PC-3 (cell line): ENCODE measurements at regions not wholly inside any gene's neighbourhood (a gene's known extent, or its start where the extent isn't known, plus 50 kb on each side); places are given as distances from the start of the nearest gene placed in this dataset.

ENCODE experiments used
- ATAC-seq: fragments of 200-7000 bp; cut with Tn5 transposase; 2 replicates; pipeline ENCODE4 v1.9.1; 2020; ENCODE audit warnings: mild to moderate bottlenecking, moderate library complexity
- BruUV-seq: library from RNA; stranded (reverse); fragments of 400-500 nt; replicated peaks from 2 replicates; lab custom pipeline; 2021; lab: Mats Ljungman, UMichigan
- CTCF ChIA-PET: fragments of 300-600 bp; sonication (Branson Sonifier 250); formaldehyde crosslinking; loops from one replicate; lab custom pipeline; 2022; ENCODE audit warnings: antibody characterized with exemption; lab: Charles Lee
- POLR2A ChIA-PET: fragments of 300-600 bp; sonication (Branson Sonifier 250); formaldehyde crosslinking; loops from one replicate; lab custom pipeline; 2022; ENCODE audit warnings: antibody characterized with exemption; ENCODE audit not compliant: unreplicated experiment; lab: Charles Lee
- DNase-seq: peaks from one replicate; pipeline ENCODE4 v3.0.0-alpha.2; 2015
- H2AFZ ChIP-seq: fragments of 300-600 bp; sonication (generic); 2 replicates; pipeline ENCODE4 v1.6.0; 2016; ENCODE audit warnings: antibody characterized with exemption, low read length
- H3F3A ChIP-seq: fragments of 300-600 bp; sonication (generic); one replicate; pipeline ENCODE4 v1.6.0; 2017; ENCODE audit warnings: antibody characterized with exemption, low read length, control low read depth, mild to moderate bottlenecking; ENCODE audit not compliant: unreplicated experiment
- H3K27ac ChIP-seq: fragments of 300-600 bp; sonication (generic); 2 replicates; pipeline ENCODE4 v1.5.1; 2016; ENCODE audit warnings: mild to moderate bottlenecking, low read length
- H3K27me3 ChIP-seq: fragments of 300-600 bp; sonication (generic); 2 replicates; pipeline ENCODE4 v1.6.1; 2016; ENCODE audit warnings: low read length, mixed read lengths
- H3K36me3 ChIP-seq: fragments of 300-600 bp; sonication (generic); 2 replicates; pipeline ENCODE4 v1.6.1; 2016; ENCODE audit warnings: low read depth, mixed run types, low read length, mixed read lengths
- H3K4me1 ChIP-seq: fragments of 300-600 bp; sonication (generic); 2 replicates; pipeline ENCODE4 v1.5.1; 2016; ENCODE audit warnings: low read length; ENCODE audit not compliant: insufficient read depth
- H3K4me2 ChIP-seq: fragments of 300-600 bp; sonication (generic); 2 replicates; pipeline ENCODE4 v1.6.0; 2016; ENCODE audit warnings: low read length
- H3K4me3 ChIP-seq: fragments of 300-600 bp; sonication (generic); 2 replicates; pipeline ENCODE4 v1.5.1; 2016; ENCODE audit warnings: mild to moderate bottlenecking, low read length, mixed read lengths
- H3K79me2 ChIP-seq: fragments of 300-600 bp; sonication (generic); 2 replicates; pipeline ENCODE4 v1.6.1; 2017; ENCODE audit warnings: low read length, mixed read lengths
- H3K9ac ChIP-seq: fragments of 300-600 bp; sonication (generic); 2 replicates; pipeline ENCODE4 v1.6.0; 2016; ENCODE audit warnings: mild to moderate bottlenecking, low read length
- H3K9me2 ChIP-seq: fragments of 300-600 bp; sonication (generic); replicated peaks from 2 replicates; pipeline ENCODE4 v1.6.1; 2016; ENCODE audit warnings: mixed run types, low read length, mixed read lengths
- H3K9me3 ChIP-seq: fragments of 300-600 bp; sonication (generic); 2 replicates; pipeline ENCODE4 v1.6.1; 2016; ENCODE audit warnings: low read length, mixed read lengths
- H4K20me1 ChIP-seq: fragments of 300-600 bp; sonication (generic); 2 replicates; pipeline ENCODE4 v1.6.1; 2016; ENCODE audit warnings: low read length, mixed read lengths
- CTCF ChIP-seq: fragments of 300-600 bp; sonication (generic); conservative IDR thresholded peaks from 2 replicates; pipeline ENCODE4 v1.5.1; 2017; ENCODE audit warnings: antibody characterized with exemption, low read depth, mild to moderate bottlenecking, low read length
- EZH2 ChIP-seq: fragments of 300-600 bp; sonication (generic); IDR thresholded peaks from one replicate; pipeline ENCODE4 v1.6.1; 2017; ENCODE audit warnings: antibody characterized with exemption, mild to moderate bottlenecking, low read length; ENCODE audit not compliant: unreplicated experiment
- EZH2phosphoT487 ChIP-seq: fragments of 300-600 bp; sonication (generic); IDR thresholded peaks from 2 replicates; pipeline ENCODE4 v1.6.1; 2018; ENCODE audit warnings: mild to moderate bottlenecking, antibody characterized with exemption, low read length, borderline replicate concordance
- intact Hi-C: fragments of 100-400 bp; cut with micrococcal nuclease; formaldehyde crosslinking; loops from 2 replicates; pipeline ENCODE4 v1.9.0; 2023

DNA sequence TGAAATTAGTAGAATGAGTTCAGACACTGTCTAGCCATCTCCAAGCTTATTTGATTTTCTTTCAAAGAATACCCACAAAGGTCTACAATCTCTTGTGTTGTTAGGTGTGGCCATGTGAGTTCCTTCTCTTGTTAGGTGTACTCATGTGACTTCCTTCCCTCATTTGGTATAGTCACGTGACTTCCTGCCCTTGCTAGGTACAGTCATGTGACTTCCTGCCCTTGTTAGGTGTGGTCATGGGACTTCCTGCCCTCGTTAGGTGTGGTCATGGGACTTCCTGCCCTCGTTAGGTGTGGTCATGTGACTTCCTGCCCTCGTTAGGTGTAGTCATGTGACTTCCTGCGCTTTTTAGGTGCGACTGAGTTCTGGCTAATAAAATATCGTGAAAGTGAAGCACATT, 179.6 kb downstream of the TMX1 start:
- Histone ChIP-seq H3K4me3 (no peak overlapping the region), H3K36me3 (peaks cover 4% of the 10 kb centered on the region; the same call in 1 of the 2 replicates), H3K9me3 (no peaks in the 10 kb centered on the region), H3K27me3 (no peaks in the 10 kb centered on the region), H3K4me2 (no peak overlapping the region), H3K9me2 (no peaks in the 10 kb centered on the region), H3K79me2 (no peaks in the 10 kb centered on the region), H3F3A (no peaks in the 10 kb centered on the region), H4K20me1 (no peaks in the 10 kb centered on the region), H3K9ac (no peak overlapping the region), H2AFZ (no peak overlapping the region), H3K27ac (no peak overlapping the region), H3K4me1 (no peaks in the 10 kb centered on the region)
- CTCF ChIA-PET, result no interaction called here
- TF ChIP-seq EZH2, result no peak
- POLR2A ChIA-PET, result no interaction called here
- ATAC-seq (no peak), DNase-seq (no peak)
- BruUV-seq, result no TSS peak
- intact Hi-C loops, result no loop called here

DNA sequence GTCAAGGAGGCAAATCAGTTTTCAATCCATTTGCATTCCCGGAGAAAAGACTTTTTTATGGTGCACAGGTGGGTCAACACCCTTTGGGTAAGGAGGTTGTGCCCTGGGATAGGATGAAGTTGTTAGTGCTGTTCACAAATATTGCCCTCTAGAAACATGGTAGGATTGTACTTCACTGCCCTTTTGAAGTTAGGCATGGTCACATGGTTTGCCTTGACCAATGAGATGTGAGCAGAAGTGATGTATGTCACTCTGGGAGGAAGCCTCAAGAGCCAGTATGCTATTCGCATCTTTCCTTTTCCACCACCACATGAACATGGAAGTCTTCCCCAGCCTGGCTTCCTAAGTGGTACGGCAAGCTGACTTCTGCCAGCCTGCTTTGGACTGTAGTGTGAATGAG, 182.7 kb downstream of the TMX1 start:
- no peak for DNase-seq

GRCh38 chr14:51424041-51424440, 184.0 kb downstream of the TMX1 start:
- TF ChIP-seq CTCF (no peak), EZH2 (no peak), EZH2phosphoT487 (no peak)
- Histone ChIP-seq H3K4me1 (no peaks in the 10 kb centered on the region), H3K4me2 (no peak overlapping the region), H3K9me2 (no peaks in the 10 kb centered on the region), H3K4me3 (no peak overlapping the region), H3K9ac (no peak overlapping the region), H3K9me3 (no peaks in the 10 kb centered on the region), H3K36me3 (peaks cover 1% of the 10 kb centered on the region; the same call in 1 of the 2 replicates), H3K27ac (no peak overlapping the region), H2AFZ (no peak overlapping the region), H3F3A (no peaks in the 10 kb centered on the region), H3K27me3 (no peaks in the 10 kb centered on the region), H3K79me2 (no peaks in the 10 kb centered on the region), H4K20me1 (no peaks in the 10 kb centered on the region)
- ChIA-PET CTCF (no interaction called here), POLR2A (no interaction called here)
- DNase-seq (no peak), ATAC-seq (no peak)
- BruUV-seq, result no TSS peak
- intact Hi-C loops, result no loop called here

More for the DNA sequence above, 182.7 kb downstream of the TMX1 start:
- H3K9ac ChIP-seq, result no peak overlapping the region
- H3K9me3 ChIP-seq, result no peaks in the 10 kb centered on the region
- H3K4me3 ChIP-seq, result no peak overlapping the region
- BruUV-seq, result no TSS peak
- H4K20me1 ChIP-seq, result no peaks in the 10 kb centered on the region
- no peaks in the 10 kb centered on the region for H3F3A ChIP-seq
- POLR2A ChIA-PET, result interaction anchor here (0.6 kb wide), 1 partner anchor 24 kb away, joined by 4 read pairs; no protein-coding TSS in a partner anchor
- peaks cover 4% of the 10 kb centered on the region; the same call in 1 of the 2 replicates for H3K36me3 ChIP-seq
- no peak overlapping the region for H3K27ac ChIP-seq
- no peaks in the 10 kb centered on the region for H3K79me2 ChIP-seq
- CTCF ChIA-PET, result no interaction called here
- intact Hi-C loops, result no loop called here
- no peaks in the 10 kb centered on the region for H3K9me2 ChIP-seq
- ATAC-seq, result no peak
- H3K27me3 ChIP-seq, result no peaks in the 10 kb centered on the region
- no peaks in the 10 kb centered on the region for H3K4me1 ChIP-seq
- no peak overlapping the region for H3K4me2 ChIP-seq
- H2AFZ ChIP-seq, result no peak overlapping the region
- TF ChIP-seq EZH2, result no peak
- TF ChIP-seq EZH2phosphoT487, result no peak
- TF ChIP-seq CTCF, result no peak
